ENCODE measurements at regions not wholly inside any gene's neighbourhood (a gene's known extent, or its start where the extent isn't known, plus 50 kb on each side); places are given as distances from the start of the nearest gene placed in this dataset.
"Not testable (repeated sequence)": the region's sequence is repeated elsewhere in the genome, so short reads cannot be mapped to it uniquely, and the experiment has no call there.

DNA sequence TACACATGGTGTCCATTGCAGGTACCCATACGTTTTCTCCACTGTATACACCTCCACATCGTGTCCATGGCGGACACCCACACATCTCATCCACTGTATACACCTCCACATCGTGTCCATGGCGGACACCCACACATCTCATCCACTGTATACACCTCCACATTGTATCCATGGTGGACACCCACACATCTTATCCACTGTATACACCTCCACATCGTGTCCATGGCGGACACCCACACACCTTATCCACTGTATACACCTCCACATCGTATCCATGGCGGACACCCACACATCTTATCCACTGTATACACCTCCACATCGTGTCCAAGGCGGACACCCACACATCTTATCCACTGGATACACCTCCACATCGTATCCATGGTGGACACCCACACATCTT lies 50.4 kb upstream of the TTC34 start:
- H3K9me3 ChIP-seq; H3K36me3 ChIP-seq; DNase-seq (ENCODE audit: low spot score); ATAC-seq (ENCODE audit: insufficient number of reproducible peaks, low FRiP score, low read depth); H3K27me3 ChIP-seq (replicated peaks; ENCODE audit: insufficient read depth); H3K4me1 ChIP-seq (ENCODE audit: control insufficient read depth in 1 of 2, low read depth in 2 of 2); H3K4me3 ChIP-seq; H3K27ac ChIP-seq: not testable (repeated sequence)

DNA sequence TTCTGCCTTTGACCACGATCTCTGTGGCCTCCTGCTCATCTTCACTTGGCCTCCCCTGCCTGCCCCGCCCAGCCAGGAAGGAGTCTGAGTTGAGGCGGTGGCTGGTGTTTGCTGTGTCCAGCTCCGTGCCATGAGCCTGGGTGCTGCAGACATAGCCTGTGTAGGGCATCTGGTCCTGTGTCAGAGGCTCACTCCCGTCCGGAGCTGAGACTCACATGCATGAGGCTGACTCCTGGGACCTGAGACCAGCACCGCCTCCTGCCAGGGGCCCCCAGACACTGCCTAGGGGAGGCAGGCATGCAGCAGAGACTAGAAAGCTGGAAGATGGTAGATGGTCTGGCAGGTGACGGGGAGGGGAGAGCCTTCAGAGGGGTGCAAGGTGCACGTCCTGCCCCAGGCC lies 52.2 kb upstream of the TTC34 start:
- TF ChIP-seq, protein P1, sequence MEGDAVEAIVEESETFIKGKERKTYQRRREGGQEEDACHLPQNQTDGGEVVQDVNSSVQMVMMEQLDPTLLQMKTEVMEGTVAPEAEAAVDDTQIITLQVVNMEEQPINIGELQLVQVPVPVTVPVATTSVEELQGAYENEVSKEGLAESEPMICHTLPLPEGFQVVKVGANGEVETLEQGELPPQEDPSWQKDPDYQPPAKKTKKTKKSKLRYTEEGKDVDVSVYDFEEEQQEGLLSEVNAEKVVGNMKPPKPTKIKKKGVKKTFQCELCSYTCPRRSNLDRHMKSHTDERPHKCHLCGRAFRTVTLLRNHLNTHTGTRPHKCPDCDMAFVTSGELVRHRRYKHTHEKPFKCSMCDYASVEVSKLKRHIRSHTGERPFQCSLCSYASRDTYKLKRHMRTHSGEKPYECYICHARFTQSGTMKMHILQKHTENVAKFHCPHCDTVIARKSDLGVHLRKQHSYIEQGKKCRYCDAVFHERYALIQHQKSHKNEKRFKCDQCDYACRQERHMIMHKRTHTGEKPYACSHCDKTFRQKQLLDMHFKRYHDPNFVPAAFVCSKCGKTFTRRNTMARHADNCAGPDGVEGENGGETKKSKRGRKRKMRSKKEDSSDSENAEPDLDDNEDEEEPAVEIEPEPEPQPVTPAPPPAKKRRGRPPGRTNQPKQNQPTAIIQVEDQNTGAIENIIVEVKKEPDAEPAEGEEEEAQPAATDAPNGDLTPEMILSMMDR (IDR thresholded peaks at IDR 0.05) = no peak
- DNase-seq (ENCODE audit: low spot score) (no peak), ATAC-seq (ENCODE audit: insufficient number of reproducible peaks, low FRiP score, low read depth) (no peak)
- H3K4me3 ChIP-seq = no peak overlapping the region
- H3K36me3 ChIP-seq = no peaks in the 10 kb centered on the region
- H3K27ac ChIP-seq = no peak overlapping the region
- no peaks in the 10 kb centered on the region for H3K9me3 ChIP-seq
- no peaks in the 10 kb centered on the region for H3K4me1 ChIP-seq (ENCODE audit: control insufficient read depth in 1 of 2, low read depth in 2 of 2)
- no peaks in the 10 kb centered on the region for H3K27me3 ChIP-seq (replicated peaks; ENCODE audit: insufficient read depth)

DNA sequence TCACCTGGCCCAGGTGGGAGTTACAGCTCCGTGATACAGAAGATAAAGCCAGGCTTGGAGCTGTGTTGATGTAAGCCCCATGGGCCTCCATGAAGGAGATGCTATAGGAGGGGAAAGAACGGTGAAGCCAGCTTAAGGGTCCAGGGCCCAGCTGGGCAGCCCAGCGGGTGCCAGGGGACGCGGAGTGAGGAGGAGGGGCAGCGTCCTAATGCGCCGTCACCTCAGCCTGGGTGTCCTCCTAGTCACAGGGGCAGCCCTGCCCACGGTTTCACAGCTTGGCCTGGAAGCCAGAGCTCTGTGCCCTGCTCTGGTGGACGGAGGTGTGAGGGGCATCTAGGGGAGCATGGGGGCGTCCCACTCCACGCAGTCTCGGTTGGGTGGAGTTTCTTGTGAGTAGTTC lies 52.7 kb upstream of the TTC34 start:
- Histone ChIP-seq H3K36me3 (no peaks in the 10 kb centered on the region), H3K4me3 (no peak overlapping the region), H3K9me3 (no peaks in the 10 kb centered on the region), H3K27me3 (replicated peaks; ENCODE audit: insufficient read depth) (no peaks in the 10 kb centered on the region), H3K4me1 (ENCODE audit: control insufficient read depth in 1 of 2, low read depth in 2 of 2) (no peaks in the 10 kb centered on the region), H3K27ac (no peak overlapping the region)
- DNase-seq (ENCODE audit: low spot score) (no peak), ATAC-seq (ENCODE audit: insufficient number of reproducible peaks, low FRiP score, low read depth) (no peak)
- TF ChIP-seq, protein P1 (IDR thresholded peaks at IDR 0.05) = no peak

DNA sequence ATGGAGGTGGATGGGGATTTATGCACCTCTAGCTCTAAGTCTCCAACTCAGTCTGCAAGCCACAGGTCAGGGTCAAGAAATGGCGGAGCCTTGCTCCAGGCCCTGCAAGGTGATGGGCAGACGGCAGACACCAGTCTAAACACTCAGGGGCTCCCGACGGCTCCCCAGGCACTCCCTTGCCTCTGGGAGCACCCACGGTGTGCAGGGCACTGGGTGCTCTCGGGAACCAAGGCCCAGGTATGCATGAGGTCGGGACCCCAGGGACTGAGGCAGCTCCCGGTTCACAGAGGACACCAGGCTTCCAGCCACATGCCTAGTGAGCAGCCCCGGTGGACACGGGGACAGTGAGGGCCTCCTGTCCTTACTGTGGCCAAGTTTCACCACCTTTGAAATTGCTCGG lies 53.1 kb upstream of the TTC34 start:
- Histone ChIP-seq H3K27me3 (replicated peaks; ENCODE audit: insufficient read depth) (no peaks in the 10 kb centered on the region), H3K4me3 (no peak overlapping the region), H3K36me3 (no peaks in the 10 kb centered on the region), H3K4me1 (ENCODE audit: control insufficient read depth in 1 of 2, low read depth in 2 of 2) (no peaks in the 10 kb centered on the region), H3K9me3 (no peaks in the 10 kb centered on the region), H3K27ac (no peak overlapping the region)
- ATAC-seq (ENCODE audit: insufficient number of reproducible peaks, low FRiP score, low read depth) (no peak), DNase-seq (ENCODE audit: low spot score) (no peak)
- TF ChIP-seq, protein P1 (IDR thresholded peaks at IDR 0.05) = no peak

DNA sequence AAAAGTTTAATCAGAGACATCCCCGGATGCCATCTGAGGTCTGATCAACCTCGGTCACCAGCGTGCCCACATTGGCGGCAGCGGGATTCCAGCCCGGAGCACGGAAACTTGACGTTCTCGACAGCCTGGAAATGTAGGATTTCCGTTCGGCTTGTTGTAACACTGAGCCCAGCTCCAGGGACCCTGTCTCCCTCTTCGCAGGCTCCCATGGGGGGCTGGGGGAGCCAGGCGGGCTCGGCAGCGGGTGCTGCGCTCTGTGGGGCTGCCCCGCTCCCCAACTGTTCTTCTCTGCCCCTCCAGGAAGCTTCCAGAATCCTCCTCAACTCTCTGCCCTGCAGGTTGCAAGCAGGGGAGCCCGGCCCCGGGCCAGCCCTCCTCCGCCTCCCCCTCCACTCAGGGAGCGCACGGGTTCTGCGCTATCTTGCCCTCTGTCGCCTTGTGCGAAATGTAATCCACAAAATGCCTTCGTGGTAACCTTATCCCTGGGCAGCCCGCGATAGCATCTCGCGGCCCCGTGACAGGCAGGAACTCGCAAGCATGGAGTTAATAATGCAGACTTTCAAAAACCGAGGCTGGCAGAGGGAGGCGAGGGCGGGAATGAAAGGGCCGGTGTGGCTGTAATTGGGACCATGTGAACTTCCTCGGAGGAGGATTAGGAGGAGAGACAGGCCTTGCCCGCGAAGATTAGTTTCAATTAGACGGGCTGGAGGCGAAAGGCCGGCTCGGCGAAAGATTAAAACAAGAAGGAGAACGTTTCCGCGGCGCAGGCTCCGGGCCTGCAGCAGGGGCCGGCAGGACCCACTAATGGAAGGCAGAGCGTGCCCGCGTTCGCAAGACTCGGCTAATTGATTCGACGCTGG lies 53.9 kb upstream of the TTC34 start:
- Histone ChIP-seq H3K27ac (no peak overlapping the region), H3K27me3 (replicated peaks; ENCODE audit: insufficient read depth) (no peaks in the 10 kb centered on the region), H3K4me1 (ENCODE audit: control insufficient read depth in 1 of 2, low read depth in 2 of 2) (no peaks in the 10 kb centered on the region), H3K4me3 (no peak overlapping the region), H3K9me3 (no peaks in the 10 kb centered on the region), H3K36me3 (no peaks in the 10 kb centered on the region)
- ATAC-seq (ENCODE audit: insufficient number of reproducible peaks, low FRiP score, low read depth) (no peak), DNase-seq (ENCODE audit: low spot score) (no peak)
- TF ChIP-seq, protein P1 (IDR thresholded peaks at IDR 0.05) = no peak

DNA sequence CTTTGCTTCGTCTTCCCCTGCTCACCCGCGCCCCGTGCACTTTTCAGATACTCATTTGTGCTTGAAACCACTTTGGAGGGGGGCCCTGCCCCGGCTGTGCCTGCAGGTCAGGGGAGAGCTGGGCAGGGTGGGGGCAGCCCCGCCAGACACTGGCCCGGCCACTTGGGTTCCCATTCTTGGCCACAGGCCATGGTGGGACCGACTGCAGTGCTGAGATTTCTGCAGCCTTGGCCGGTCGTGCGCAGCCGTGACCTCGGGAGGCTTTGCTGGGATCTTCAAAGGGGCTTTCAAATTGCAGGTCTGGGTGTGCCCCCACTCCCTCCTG lies 54.5 kb upstream of the TTC34 start:
- ATAC-seq (ENCODE audit: insufficient number of reproducible peaks, low FRiP score, low read depth) (no peak), DNase-seq (ENCODE audit: low spot score) (no peak)
- Histone ChIP-seq H3K27me3 (replicated peaks; ENCODE audit: insufficient read depth) (no peaks in the 10 kb centered on the region), H3K9me3 (no peaks in the 10 kb centered on the region), H3K4me3 (no peak overlapping the region), H3K27ac (no peak overlapping the region), H3K4me1 (ENCODE audit: control insufficient read depth in 1 of 2, low read depth in 2 of 2) (no peaks in the 10 kb centered on the region), H3K36me3 (no peaks in the 10 kb centered on the region)
- TF ChIP-seq, protein P1 (IDR thresholded peaks at IDR 0.05) = no peak
